A673 (cell line): ENCODE measurements at regions not wholly inside any gene's neighbourhood (a gene's known extent, or its start where the extent isn't known, plus 50 kb on each side); places are given as distances from the start of the nearest gene placed in this dataset.
"Not testable (repeated sequence)": the region's sequence is repeated elsewhere in the genome, so short reads cannot be mapped to it uniquely, and the experiment has no call there.

Source experiments
- BruUV-seq: library from RNA; stranded (reverse); fragments of 400-500 nt; replicated peaks from 2 replicates; lab custom pipeline; 2021; lab: Mats Ljungman, UMichigan
- CTCF ChIA-PET: fragments of 300-600 bp; sonication (Branson Sonifier 250); formaldehyde crosslinking; loops from one replicate; lab custom pipeline; 2022; ENCODE audit warnings: antibody characterized with exemption; lab: Charles Lee
- POLR2A ChIA-PET: fragments of 300-600 bp; sonication (Branson Sonifier 250); formaldehyde crosslinking; loops from one replicate; lab custom pipeline; 2022; ENCODE audit warnings: antibody characterized with exemption; ENCODE audit not compliant: low non-redundant PET; lab: Charles Lee
- DNase-seq: peaks from one replicate; pipeline ENCODE4 v3.0.0-alpha.2; 2015; ENCODE audit warnings: low spot score
- H3K27ac ChIP-seq: fragments of 200-600 bp; sonication (generic); 2 replicates; pipeline ENCODE4 v1.5.1; 2016; ENCODE audit warnings: mixed run types, low read depth, mild to moderate bottlenecking, mixed read lengths, antibody characterized with exemption, low read length; ENCODE audit not compliant: poor library complexity, severe bottlenecking
- H3K27me3 ChIP-seq: fragments of 200-600 bp; sonication (generic); replicated peaks from 2 replicates; pipeline ENCODE4 v1.6.1; 2017; ENCODE audit warnings: mixed run types, low read depth, mild to moderate bottlenecking, mixed read lengths, antibody characterized with exemption, low read length; ENCODE audit not compliant: insufficient read depth, poor library complexity
- H3K36me3 ChIP-seq: fragments of 200-600 bp; sonication (generic); 2 replicates; pipeline ENCODE4 v1.6.1; 2016; ENCODE audit warnings: mixed run types, mild to moderate bottlenecking, mixed read lengths, antibody characterized with exemption, low read length; ENCODE audit not compliant: insufficient read depth, poor library complexity, severe bottlenecking
- H3K4me1 ChIP-seq: fragments of 200-600 bp; sonication (generic); 2 replicates; pipeline ENCODE4 v1.6.1; 2017; ENCODE audit warnings: mixed run types, mild to moderate bottlenecking, mixed read lengths, antibody characterized with exemption, low read length; ENCODE audit not compliant: insufficient read depth, poor library complexity, severe bottlenecking
- H3K4me3 ChIP-seq: fragments of 200-600 bp; sonication (generic); 2 replicates; pipeline ENCODE4 v1.5.1; 2016; ENCODE audit warnings: low read depth, mixed run types, mild to moderate bottlenecking, mixed read lengths, low read length; ENCODE audit not compliant: poor library complexity, severe bottlenecking
- H3K9me3 ChIP-seq: fragments of 200-600 bp; sonication (generic); 2 replicates; pipeline ENCODE4 v1.6.1; 2016; ENCODE audit warnings: mixed run types, low read depth, mild to moderate bottlenecking, mixed read lengths, antibody characterized with exemption, low read length; ENCODE audit not compliant: poor library complexity, severe bottlenecking
- EZH2 ChIP-seq: fragments of 200-600 bp; sonication (generic); IDR thresholded peaks from 2 replicates; pipeline ENCODE4 v1.6.1; 2017; ENCODE audit warnings: borderline replicate concordance, low read depth, mild to moderate bottlenecking, mixed read lengths, antibody characterized with exemption, low read length; ENCODE audit not compliant: poor library complexity, severe bottlenecking
- intact Hi-C: fragments of 100-400 bp; cut with micrococcal nuclease; formaldehyde crosslinking; loops from one replicate; pipeline ENCODE4 v1.10.0; 2022; ENCODE audit not compliant: unreplicated experiment
- TF ChIP-seq, protein P1 (sequence below): fragments of 300-800, 200-600 bp; sonication (generic); conservative IDR thresholded peaks from 2 replicates; pipeline ENCODE4 v1.5.1; 2017; ENCODE audit warnings: low read depth, mild to moderate bottlenecking, antibody characterized with exemption, low read length, moderate library complexity, mixed read lengths

- ChIA-PET POLR2A (no interaction called here), CTCF (no interaction called here)
- H3K27ac ChIP-seq = no peak overlapping the region
- H3K36me3 ChIP-seq = no peaks in the 10 kb centered on the region
- H3K4me3 ChIP-seq = no peak overlapping the region
- no peak for DNase-seq
- intact Hi-C loops = no loop called here
- no peaks in the 10 kb centered on the region for H3K9me3 ChIP-seq
- no peak for TF ChIP-seq EZH2
- TF ChIP-seq, protein P1, sequence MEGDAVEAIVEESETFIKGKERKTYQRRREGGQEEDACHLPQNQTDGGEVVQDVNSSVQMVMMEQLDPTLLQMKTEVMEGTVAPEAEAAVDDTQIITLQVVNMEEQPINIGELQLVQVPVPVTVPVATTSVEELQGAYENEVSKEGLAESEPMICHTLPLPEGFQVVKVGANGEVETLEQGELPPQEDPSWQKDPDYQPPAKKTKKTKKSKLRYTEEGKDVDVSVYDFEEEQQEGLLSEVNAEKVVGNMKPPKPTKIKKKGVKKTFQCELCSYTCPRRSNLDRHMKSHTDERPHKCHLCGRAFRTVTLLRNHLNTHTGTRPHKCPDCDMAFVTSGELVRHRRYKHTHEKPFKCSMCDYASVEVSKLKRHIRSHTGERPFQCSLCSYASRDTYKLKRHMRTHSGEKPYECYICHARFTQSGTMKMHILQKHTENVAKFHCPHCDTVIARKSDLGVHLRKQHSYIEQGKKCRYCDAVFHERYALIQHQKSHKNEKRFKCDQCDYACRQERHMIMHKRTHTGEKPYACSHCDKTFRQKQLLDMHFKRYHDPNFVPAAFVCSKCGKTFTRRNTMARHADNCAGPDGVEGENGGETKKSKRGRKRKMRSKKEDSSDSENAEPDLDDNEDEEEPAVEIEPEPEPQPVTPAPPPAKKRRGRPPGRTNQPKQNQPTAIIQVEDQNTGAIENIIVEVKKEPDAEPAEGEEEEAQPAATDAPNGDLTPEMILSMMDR = no peak
- BruUV-seq = no TSS peak
- no peaks in the 10 kb centered on the region for H3K27me3 ChIP-seq
- H3K4me1 ChIP-seq = no peaks in the 10 kb centered on the region
Observed at GRCh38 chr12:69173368-69173767, 66.0 kb upstream of the CPSF6 start.

- no peaks in the 10 kb centered on the region for H3K9me3 ChIP-seq
- H3K27ac ChIP-seq = no peak overlapping the region
- ChIA-PET POLR2A (no interaction called here), CTCF (no interaction called here)
- no peaks in the 10 kb centered on the region for H3K27me3 ChIP-seq
- intact Hi-C loops = no loop called here
- no TSS peak for BruUV-seq
- no peak overlapping the region for H3K4me3 ChIP-seq
- TF ChIP-seq, protein P1 = no peak
- no peak for TF ChIP-seq EZH2
- no peak for DNase-seq
- no peaks in the 10 kb centered on the region for H3K36me3 ChIP-seq
- no peaks in the 10 kb centered on the region for H3K4me1 ChIP-seq
Observed at GRCh38 chr12:69179786-69180185, 59.6 kb upstream of the CPSF6 start.

DNA sequence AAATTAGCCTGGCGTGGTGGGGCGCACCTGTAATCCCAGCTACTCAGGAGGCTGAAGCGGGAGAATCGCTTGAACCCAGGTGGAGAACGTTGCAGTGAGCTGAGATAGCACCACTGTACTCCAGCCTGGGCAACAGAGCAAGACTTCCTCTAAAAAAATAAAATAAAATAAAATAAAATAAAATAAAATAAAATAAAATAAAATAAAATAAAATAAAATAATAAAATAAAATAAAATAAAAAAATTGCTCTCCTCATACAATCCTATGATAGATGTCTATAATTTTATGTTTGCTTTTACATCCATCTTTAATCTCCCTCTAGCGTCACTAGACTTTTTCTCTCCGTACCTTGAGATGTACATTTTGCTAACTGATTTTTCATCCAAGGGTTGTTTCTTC, 51.8 kb upstream of the CPSF6 start:
- intact Hi-C loops, H3K27me3 ChIP-seq, DNase-seq, H3K27ac ChIP-seq, POLR2A ChIA-PET, BruUV-seq, H3K4me1 ChIP-seq, H3K4me3 ChIP-seq, H3K36me3 ChIP-seq, CTCF ChIA-PET: not testable (repeated sequence)
- H3K9me3 ChIP-seq = peaks cover 24% of the 10 kb centered on the region

DNA sequence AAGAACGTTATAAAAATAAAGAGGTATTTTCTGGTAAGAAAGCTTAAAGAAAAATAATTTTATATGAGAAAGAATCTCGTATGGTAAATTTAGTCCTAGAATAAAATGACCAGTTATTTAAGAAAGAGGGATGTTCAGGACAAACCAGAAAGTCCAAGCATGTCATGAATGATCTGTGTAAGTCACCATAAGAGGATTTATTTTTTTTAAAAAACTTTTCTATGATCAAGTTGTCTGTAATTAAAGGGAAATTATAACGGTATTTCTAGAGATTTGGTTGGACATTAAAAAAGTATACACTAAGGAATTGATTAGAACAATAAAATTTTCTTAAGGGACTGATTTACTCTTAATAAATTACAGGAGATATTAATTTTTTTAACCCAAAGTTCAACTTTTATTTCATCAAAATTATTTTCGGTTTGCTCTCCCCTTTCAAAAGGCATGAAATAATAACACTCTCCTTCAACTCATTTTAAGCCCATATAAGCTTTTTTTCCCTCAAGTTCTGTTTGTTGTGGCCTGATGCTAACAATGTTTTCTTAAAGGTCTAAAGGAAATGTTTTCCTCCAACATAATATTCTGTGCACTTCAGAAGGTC, 49.9 kb upstream of the CPSF6 start:
- H3K4me1 ChIP-seq = no peaks in the 10 kb centered on the region
- H3K36me3 ChIP-seq = no peaks in the 10 kb centered on the region
- H3K27ac ChIP-seq = no peak overlapping the region
- ChIA-PET CTCF (no interaction called here), POLR2A (no interaction called here)
- no TSS peak for BruUV-seq
- no peak overlapping the region for H3K4me3 ChIP-seq
- intact Hi-C loops = no loop called here
- DNase-seq = no peak
- H3K9me3 ChIP-seq = peaks cover 24% of the 10 kb centered on the region
- TF ChIP-seq EZH2 = no peak
- TF ChIP-seq, protein P1 = no peak
- no peaks in the 10 kb centered on the region for H3K27me3 ChIP-seq
